CD4-positive, alpha-beta memory T cell (primary cell): ENCODE measurements at regions not wholly inside any gene's neighbourhood (a gene's known extent, or its start where the extent isn't known, plus 50 kb on each side); places are given as distances from the start of the nearest gene placed in this dataset.

ENCODE experiments used
- CTCF ChIA-PET: fragments of 350-600 bp; sonication (Branson Sonifier 250); formaldehyde crosslinking; loops from one replicate; lab custom pipeline; 2021; ENCODE audit warnings: inconsistent platforms; ENCODE audit not compliant: partially characterized antibody; lab: Charles Lee
- POLR2A ChIA-PET: fragments of 350-600 bp; sonication (Branson Sonifier 250); formaldehyde crosslinking; loops from one replicate; lab custom pipeline; 2021; ENCODE audit not compliant: partially characterized antibody; lab: Charles Lee
- DNase-seq, 5 donors: peaks; one replicate each; pipeline versions ENCODE4 v3.0.0 to v3.0.0-alpha.2; 2020 to 2022; ENCODE audit warnings: mixed read lengths in 1 of 5
- H3K27ac ChIP-seq: one replicate; pipeline ENCODE4 v1.7.0; 2013; ENCODE audit warnings: low read depth, low read length
- H3K27me3 ChIP-seq: 2 replicates; pipeline ENCODE4 v1.7.0; 2013; ENCODE audit warnings: mild to moderate bottlenecking, low read length, moderate library complexity; ENCODE audit not compliant: insufficient read depth
- H3K36me3 ChIP-seq: 2 replicates; pipeline ENCODE4 v1.7.0; 2013; ENCODE audit warnings: mild to moderate bottlenecking, low read length, moderate library complexity; ENCODE audit not compliant: insufficient read depth
- H3K4me1 ChIP-seq: 2 replicates; pipeline ENCODE4 v1.7.0; 2013; ENCODE audit warnings: mild to moderate bottlenecking, low read length, moderate library complexity; ENCODE audit not compliant: insufficient read depth
- H3K4me3 ChIP-seq, 2 donors: one replicate each; pipeline ENCODE4 v1.7.0; 2013; ENCODE audit warnings: low read length in 2 of 2, mild to moderate bottlenecking in 1 of 2
- H3K9me3 ChIP-seq, 2 donors: one replicate each; pipeline ENCODE4 v1.7.0; 2013; ENCODE audit warnings: low read length in 2 of 2, control low read depth in 1 of 2; ENCODE audit not compliant: control insufficient read depth in 1 of 2
- H3K27ac Mint-ChIP-seq, 7 donors: one replicate each; pipeline ENCODE4 v1.8.0; 2020 to 2021; ENCODE audit warnings: mixed read lengths in 7 of 7, mild to moderate bottlenecking in 6 of 7, inconsistent platforms in 3 of 7, moderate library complexity in 3 of 7
- H3K27me3 Mint-ChIP-seq, 2 donors: one replicate each; pipeline ENCODE4 v1.8.0; 2020 to 2021; ENCODE audit warnings: mixed read lengths in 2 of 2
- H3K36me3 Mint-ChIP-seq, 2 donors: one replicate each; pipeline ENCODE4 v1.8.0; 2020 to 2021; ENCODE audit warnings: mixed read lengths in 2 of 2, inconsistent platforms in 1 of 2, mild to moderate bottlenecking in 1 of 2
- H3K4me1 Mint-ChIP-seq, 4 donors: one replicate each; pipeline ENCODE4 v1.8.0; 2020 to 2021; ENCODE audit warnings: mixed read lengths in 4 of 4, mild to moderate bottlenecking in 1 of 4
- H3K4me3 Mint-ChIP-seq, 8 donors: one replicate each; pipeline ENCODE4 v1.8.0; 2020 to 2021; ENCODE audit warnings: mixed read lengths in 8 of 8, mild to moderate bottlenecking in 7 of 8, moderate library complexity in 6 of 8, inconsistent platforms in 3 of 8
- H3K9me3 Mint-ChIP-seq, 8 donors: one replicate each; pipeline ENCODE4 v1.8.0; 2020 to 2021; ENCODE audit warnings: mixed read lengths in 8 of 8, mild to moderate bottlenecking in 5 of 8, inconsistent platforms in 3 of 8, moderate library complexity in 1 of 8
- intact Hi-C: fragments of 100-400 bp; cut with micrococcal nuclease; formaldehyde crosslinking; loops from one replicate; pipeline ENCODE4 v1.15.1; 2023

DNA sequence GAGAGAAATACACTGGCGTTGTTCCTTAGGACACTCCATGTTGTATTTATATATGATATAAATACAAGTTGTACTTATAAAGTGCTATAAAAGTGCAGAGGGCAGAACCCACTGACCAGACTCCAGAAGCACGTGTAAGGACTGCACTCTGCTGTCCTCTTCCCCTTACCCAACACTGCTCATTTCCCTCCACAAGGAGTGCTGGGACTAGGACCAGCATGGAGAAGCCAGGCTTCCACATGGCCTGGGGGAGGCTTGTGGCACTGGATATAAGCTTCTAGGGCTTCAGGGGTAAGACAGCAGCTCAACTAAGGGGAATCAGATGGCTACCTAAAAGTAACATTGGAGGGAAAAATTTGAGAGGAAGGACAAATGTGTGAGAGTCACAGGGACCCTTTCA, 556.9 kb downstream of the IGSF11 start:
- ChIA-PET CTCF (no interaction called here), POLR2A (no interaction called here)
- Histone ChIP-seq H3K4me3 (no peak overlapping the region), H3K27ac (no peak overlapping the region), H3K9me3 (no peaks in the 10 kb centered on the region), H3K4me1 (no peaks in the 10 kb centered on the region), H3K36me3 (no peaks in the 10 kb centered on the region), H3K27me3 (no peaks in the 10 kb centered on the region)
- DNase-seq: no peak
- no peak overlapping the region for H3K4me3 Mint-ChIP-seq
- no peaks in the 10 kb centered on the region for H3K4me1 Mint-ChIP-seq
- no peak overlapping the region for H3K27ac Mint-ChIP-seq
- intact Hi-C loops: no loop called here
- H3K9me3 Mint-ChIP-seq: peaks cover 0 to 4% (median 0%) of the 10 kb centered on the region in 8 donors
- no peaks in the 10 kb centered on the region for H3K36me3 Mint-ChIP-seq
- H3K27me3 Mint-ChIP-seq: no peaks in the 10 kb centered on the region

DNA sequence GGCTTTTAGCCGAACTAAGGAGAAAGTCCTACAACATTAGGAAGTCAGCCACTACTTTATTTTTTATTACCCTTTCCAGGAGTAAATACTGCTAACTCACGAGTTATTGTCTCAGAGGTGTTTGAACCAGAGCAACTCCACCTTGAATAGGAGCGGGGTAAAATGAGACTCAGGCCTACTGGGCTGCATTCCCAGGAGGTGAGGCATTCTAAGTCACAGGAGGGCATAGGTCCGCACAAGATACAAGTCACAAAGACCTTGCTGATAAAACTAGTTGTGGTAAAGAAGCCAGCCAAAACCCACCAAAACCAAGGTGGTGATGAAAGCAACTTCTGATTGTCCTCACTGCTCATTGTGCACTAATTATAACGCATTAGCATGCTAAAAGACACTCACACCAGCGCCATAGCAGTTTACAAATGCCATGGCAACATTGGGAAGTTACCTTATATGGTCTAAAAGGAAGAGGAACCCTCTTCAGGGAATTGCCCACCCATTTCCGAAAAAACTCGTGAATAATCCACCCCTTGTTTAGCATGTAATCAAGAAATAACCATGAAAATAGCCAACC, 555.9 kb downstream of the IGSF11 start:
- DNase-seq: no peak
- H3K27ac ChIP-seq: no peak overlapping the region
- H3K27me3 ChIP-seq: no peaks in the 10 kb centered on the region
- intact Hi-C loops: no loop called here
- H3K9me3 Mint-ChIP-seq: peaks cover 0 to 2% (median 0%) of the 10 kb centered on the region in 8 donors
- no peaks in the 10 kb centered on the region for H3K36me3 ChIP-seq
- H3K4me3 Mint-ChIP-seq: no peak overlapping the region
- H3K27me3 Mint-ChIP-seq: no peaks in the 10 kb centered on the region
- no peak overlapping the region for H3K4me3 ChIP-seq
- H3K4me1 Mint-ChIP-seq: no peaks in the 10 kb centered on the region
- ChIA-PET POLR2A (no interaction called here), CTCF (no interaction called here)
- no peaks in the 10 kb centered on the region for H3K4me1 ChIP-seq
- no peak overlapping the region for H3K27ac Mint-ChIP-seq
- H3K36me3 Mint-ChIP-seq: no peaks in the 10 kb centered on the region
- no peaks in the 10 kb centered on the region for H3K9me3 ChIP-seq

DNA sequence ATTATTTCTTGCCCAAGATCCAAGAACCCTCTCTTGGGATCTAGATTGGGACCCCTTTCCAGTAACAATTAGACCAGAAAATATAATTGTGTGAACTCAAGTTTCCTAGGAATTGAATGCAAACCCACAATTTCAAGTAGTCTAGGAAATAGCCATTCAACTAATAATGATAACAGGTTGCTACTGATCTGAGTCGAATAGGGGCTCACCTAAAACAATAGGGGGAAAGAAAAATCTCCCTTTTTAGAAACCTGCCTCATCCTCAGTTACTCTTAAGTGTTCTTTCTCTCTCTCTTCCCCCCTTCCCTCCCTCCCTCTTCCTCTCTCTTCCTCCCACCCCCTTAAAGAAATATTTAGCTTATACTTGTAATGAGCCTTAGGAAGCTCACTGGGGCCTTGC, 555.3 kb downstream of the IGSF11 start:
- Mint-ChIP-seq H3K27me3 (no peaks in the 10 kb centered on the region), H3K27ac (no peak overlapping the region), H3K4me3 (no peak overlapping the region), H3K4me1 (no peaks in the 10 kb centered on the region), H3K9me3 (no peaks in the 10 kb centered on the region), H3K36me3 (no peaks in the 10 kb centered on the region)
- Histone ChIP-seq H3K4me3 (no peak overlapping the region), H3K27me3 (no peaks in the 10 kb centered on the region), H3K27ac (no peak overlapping the region), H3K4me1 (no peaks in the 10 kb centered on the region), H3K36me3 (no peaks in the 10 kb centered on the region), H3K9me3 (no peaks in the 10 kb centered on the region)
- ChIA-PET POLR2A (no interaction called here), CTCF (no interaction called here)
- intact Hi-C loops: no loop called here
- no peak for DNase-seq

DNA sequence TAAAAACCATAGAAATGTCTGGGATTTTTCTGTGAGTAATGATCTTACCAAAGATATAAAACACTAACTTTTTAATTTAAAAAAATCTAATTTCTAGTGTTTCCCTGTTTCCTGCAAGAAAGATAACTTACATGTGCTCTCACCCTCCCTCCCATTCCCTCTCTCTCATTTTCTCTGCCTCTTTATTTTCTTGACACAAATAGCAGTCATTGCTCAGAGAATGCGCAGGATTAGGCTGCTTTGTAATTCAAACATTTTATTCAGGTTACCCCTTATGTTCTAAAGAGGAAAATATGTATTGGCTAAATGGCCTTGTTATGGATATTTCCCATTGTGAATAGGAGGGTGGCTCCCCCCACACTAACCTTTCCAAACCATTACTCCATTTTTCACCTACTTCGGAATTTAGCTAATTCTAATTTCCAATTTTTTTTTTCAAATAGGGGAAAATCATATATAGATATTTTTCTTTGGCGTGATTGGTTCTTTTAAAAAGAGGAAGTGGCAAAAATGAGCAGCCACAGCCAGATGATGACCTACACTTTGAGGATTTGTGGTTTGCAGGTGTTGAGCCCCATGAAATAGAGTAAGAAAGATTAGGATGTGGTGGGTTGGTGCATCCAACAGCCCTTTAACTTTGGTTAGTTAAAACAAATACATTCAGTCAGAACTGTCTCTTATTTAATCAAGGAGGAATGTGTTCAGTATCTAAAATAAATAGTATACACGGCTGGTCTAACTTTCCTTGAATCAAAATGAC, 554.4 kb downstream of the IGSF11 start:
- POLR2A ChIA-PET: no interaction called here
- Histone ChIP-seq H3K36me3 (no peaks in the 10 kb centered on the region), H3K27me3 (no peaks in the 10 kb centered on the region), H3K27ac (no peak overlapping the region), H3K4me1 (no peaks in the 10 kb centered on the region), H3K4me3 (no peak overlapping the region), H3K9me3 (no peaks in the 10 kb centered on the region)
- H3K4me3 Mint-ChIP-seq: no peak overlapping the region
- intact Hi-C loops: no loop called here
- no peak for DNase-seq
- H3K4me1 Mint-ChIP-seq: no peaks in the 10 kb centered on the region
- H3K27me3 Mint-ChIP-seq: no peaks in the 10 kb centered on the region
- CTCF ChIA-PET: no interaction called here
- H3K27ac Mint-ChIP-seq: no peak overlapping the region
- no peaks in the 10 kb centered on the region for H3K36me3 Mint-ChIP-seq
- no peaks in the 10 kb centered on the region for H3K9me3 Mint-ChIP-seq

DNA sequence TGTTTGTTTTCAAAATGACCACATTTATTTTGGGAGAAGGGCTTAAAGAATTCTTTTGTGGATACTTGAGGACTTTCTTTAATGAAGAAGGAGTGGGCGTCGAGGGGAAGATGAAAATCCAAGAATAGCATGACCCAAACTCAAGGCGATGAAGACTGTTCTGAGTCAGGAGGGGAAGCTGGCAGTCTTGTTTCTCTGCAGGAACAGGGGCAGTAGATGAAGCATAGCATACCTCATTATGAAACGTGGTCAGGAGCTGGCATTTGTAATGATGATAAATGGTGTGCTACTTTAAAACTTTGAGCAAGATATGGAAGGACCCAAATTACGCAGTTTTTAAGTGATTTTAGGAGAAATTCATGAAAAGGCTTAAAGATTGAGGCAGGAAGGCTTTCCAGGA, 549.0 kb downstream of the IGSF11 start:
- H3K36me3 ChIP-seq: no peaks in the 10 kb centered on the region
- no peak overlapping the region for H3K4me3 ChIP-seq
- no peaks in the 10 kb centered on the region for H3K4me1 ChIP-seq
- no peak for DNase-seq
- POLR2A ChIA-PET: no interaction called here
- H3K4me3 Mint-ChIP-seq: no peak overlapping the region
- peaks cover 0 to 5% (median 2%) of the 10 kb centered on the region in 8 donors for H3K9me3 Mint-ChIP-seq
- no peaks in the 10 kb centered on the region for H3K9me3 ChIP-seq
- no peaks in the 10 kb centered on the region for H3K27me3 Mint-ChIP-seq
- H3K27ac Mint-ChIP-seq: no peak overlapping the region
- intact Hi-C loops: no loop called here
- no peak overlapping the region for H3K27ac ChIP-seq
- H3K36me3 Mint-ChIP-seq: no peaks in the 10 kb centered on the region
- no peaks in the 10 kb centered on the region for H3K27me3 ChIP-seq
- CTCF ChIA-PET: no interaction called here
- H3K4me1 Mint-ChIP-seq: no peaks in the 10 kb centered on the region

DNA sequence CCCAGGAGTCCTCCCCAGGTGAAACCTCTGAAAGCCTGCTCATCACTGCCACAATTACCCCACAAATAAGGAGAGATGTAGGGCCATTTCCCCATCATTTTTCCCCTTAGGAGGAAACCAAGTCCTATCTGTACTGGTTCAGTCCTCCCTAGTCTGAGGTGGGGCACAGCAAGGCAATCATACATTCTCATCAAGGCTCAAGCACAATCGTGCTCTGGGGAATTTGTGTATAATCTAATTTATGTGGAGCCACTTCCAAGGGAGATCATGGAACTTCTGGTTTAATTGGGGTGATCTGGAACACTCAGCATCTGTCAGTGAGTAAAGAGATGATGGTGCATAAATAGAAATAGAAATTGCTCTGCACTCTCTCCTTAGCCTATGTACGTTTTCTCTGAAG, 546.9 kb downstream of the IGSF11 start:
- ChIA-PET POLR2A (no interaction called here), CTCF (no interaction called here)
- Histone ChIP-seq H3K27ac (no peak overlapping the region), H3K4me1 (no peaks in the 10 kb centered on the region), H3K9me3 (no peaks in the 10 kb centered on the region), H3K36me3 (no peaks in the 10 kb centered on the region), H3K27me3 (no peaks in the 10 kb centered on the region), H3K4me3 (no peak overlapping the region)
- Mint-ChIP-seq H3K27me3 (no peaks in the 10 kb centered on the region), H3K9me3 (peaks cover 0 to 7% (median 2%) of the 10 kb centered on the region in 8 donors), H3K4me3 (no peak overlapping the region), H3K4me1 (no peaks in the 10 kb centered on the region), H3K27ac (no peak overlapping the region), H3K36me3 (no peaks in the 10 kb centered on the region)
- no peak for DNase-seq
- intact Hi-C loops: no loop called here

DNA sequence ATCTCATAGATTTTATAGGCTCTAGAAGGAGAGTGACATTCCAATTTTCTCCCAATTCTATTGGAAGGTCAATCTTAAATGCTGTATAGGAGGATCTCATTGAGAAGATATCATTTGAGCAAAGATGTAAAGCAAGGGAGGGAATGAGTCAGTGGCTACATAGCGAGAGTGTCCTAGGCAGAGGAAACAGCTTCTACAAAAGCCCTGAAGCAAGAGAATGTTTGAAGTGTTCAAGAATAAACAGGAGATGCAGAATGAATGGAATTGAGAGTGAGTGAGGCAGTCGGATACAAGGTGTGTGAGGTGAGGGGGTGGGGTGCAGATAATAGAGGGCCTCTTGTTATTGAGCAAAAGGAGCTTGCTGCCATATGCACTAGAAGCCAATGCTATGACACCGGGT, 545.9 kb downstream of the IGSF11 start:
- Mint-ChIP-seq H3K36me3 (no peaks in the 10 kb centered on the region), H3K27me3 (no peaks in the 10 kb centered on the region), H3K9me3 (peaks cover 0 to 7% (median 2%) of the 10 kb centered on the region in 8 donors), H3K4me3 (no peak overlapping the region), H3K4me1 (no peaks in the 10 kb centered on the region), H3K27ac (peak overlapping the region in 1 of 7 donors; percentile 8)
- intact Hi-C loops: no loop called here
- Histone ChIP-seq H3K27ac (no peak overlapping the region), H3K4me1 (no peaks in the 10 kb centered on the region), H3K36me3 (no peaks in the 10 kb centered on the region), H3K4me3 (no peak overlapping the region), H3K9me3 (no peaks in the 10 kb centered on the region), H3K27me3 (no peaks in the 10 kb centered on the region)
- ChIA-PET POLR2A (no interaction called here), CTCF (no interaction called here)
- no peak for DNase-seq
